IPS DF 4.7 (cell line): ENCODE measurements at regions not wholly inside any gene's neighbourhood (a gene's known extent, or its start where the extent isn't known, plus 50 kb on each side); places are given as distances from the start of the nearest gene placed in this dataset.
A peak's percentile ranks its signal among the peaks of the same experiment; 100 is the strongest.
"Not testable (repeated sequence)": the region's sequence is repeated elsewhere in the genome, so short reads cannot be mapped to it uniquely, and the experiment has no call there.

ENCODE experiments used
- DNase-seq: peaks from one replicate; pipeline ENCODE4 v3.0.0-alpha.2; 2013; ENCODE audit warnings: low spot score; ENCODE audit errors: extremely low read depth

DNA sequence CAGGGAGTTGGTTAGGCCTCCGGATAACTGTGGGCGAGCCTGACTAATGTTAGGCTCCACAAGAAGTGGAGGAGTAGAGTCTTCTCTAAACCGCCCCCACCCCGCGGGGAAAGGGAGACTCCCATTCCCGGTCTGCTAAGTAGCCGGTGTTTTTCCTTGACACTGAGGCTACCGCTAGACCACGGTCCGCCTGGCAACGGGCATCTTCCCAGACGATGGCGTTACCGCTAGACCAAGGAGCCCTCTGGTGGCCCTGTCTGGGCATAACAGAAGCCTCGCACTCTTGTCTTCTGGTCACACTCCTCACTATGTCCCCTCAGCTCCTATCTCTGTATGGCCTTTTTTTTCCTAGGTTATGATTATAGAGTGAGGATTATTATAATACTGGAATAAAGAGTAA lies 1410.7 kb downstream of the UQCRFS1 start:
- DNase-seq = not testable (repeated sequence)

DNA sequence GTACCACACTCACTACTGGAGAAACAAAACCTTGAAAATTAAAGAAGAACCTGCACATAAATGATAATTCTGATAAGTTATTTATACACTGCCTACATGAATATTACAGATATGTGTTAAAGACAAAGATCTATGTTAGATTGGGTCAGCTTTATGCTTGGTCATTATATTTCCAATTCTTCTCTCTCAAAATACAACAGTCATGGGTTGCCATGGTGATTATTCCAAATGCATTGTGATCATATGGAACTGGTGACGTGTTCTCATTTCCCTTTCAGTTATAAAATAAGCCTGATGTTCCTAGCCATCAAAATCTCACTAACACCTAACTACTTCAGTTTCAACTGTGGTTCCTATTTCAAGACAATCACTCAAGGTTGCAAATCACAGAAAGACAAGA lies 1416.4 kb downstream of the UQCRFS1 start:
- no peak for DNase-seq

DNA sequence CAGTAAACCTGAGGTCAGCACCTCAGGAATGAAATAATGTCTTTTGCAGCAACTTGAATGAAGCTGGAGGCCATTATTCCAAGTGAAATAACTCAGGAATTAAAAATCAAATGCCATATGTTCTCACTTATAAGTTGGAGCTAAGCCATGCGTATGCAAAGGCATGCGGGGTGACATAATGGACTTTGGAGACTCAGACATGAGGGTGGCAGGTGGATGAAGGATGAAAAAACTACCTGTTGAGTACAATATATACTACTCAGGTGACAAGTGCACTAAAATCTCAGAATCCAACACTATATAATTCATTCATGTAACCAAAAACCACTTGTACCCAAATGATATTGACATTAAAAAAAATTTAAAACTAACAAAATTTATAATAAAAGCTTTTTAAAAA lies 1416.9 kb downstream of the UQCRFS1 start:
- no peak for DNase-seq

DNA sequence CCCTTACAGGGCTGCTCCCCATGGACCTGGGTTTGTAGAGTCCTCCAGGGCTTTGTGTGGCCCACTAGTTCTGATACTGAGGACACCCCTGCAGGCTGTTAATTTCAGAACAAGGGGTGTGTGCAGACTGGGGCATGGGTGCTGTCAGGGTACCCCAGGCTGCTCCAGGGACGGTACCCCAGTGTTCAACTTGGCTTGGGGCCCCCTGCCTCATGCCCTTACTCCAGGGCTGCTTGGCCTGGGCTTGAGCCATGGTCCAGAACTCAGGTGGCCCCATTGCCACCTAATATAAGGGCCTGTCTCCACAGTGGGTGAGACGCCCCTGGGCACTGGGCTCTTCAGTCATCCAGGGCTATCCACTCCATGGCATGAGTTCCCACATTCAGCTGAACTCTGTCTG lies 1417.6 kb downstream of the UQCRFS1 start:
- no peak for DNase-seq

- no peak for DNase-seq
Observed at GRCh38 chr19:27794494-27795042, 1418.4 kb downstream of the UQCRFS1 start.

- peak; percentile 86 for DNase-seq
Observed at GRCh38 chr19:27793644-27794493, 1419.1 kb downstream of the UQCRFS1 start.

- peak; percentile 75 for DNase-seq
Observed at GRCh38 chr19:27793128-27793643, 1419.8 kb downstream of the UQCRFS1 start.

- DNase-seq = no peak
Observed at GRCh38 chr19:27792576-27793127, 1420.3 kb downstream of the UQCRFS1 start.

DNA sequence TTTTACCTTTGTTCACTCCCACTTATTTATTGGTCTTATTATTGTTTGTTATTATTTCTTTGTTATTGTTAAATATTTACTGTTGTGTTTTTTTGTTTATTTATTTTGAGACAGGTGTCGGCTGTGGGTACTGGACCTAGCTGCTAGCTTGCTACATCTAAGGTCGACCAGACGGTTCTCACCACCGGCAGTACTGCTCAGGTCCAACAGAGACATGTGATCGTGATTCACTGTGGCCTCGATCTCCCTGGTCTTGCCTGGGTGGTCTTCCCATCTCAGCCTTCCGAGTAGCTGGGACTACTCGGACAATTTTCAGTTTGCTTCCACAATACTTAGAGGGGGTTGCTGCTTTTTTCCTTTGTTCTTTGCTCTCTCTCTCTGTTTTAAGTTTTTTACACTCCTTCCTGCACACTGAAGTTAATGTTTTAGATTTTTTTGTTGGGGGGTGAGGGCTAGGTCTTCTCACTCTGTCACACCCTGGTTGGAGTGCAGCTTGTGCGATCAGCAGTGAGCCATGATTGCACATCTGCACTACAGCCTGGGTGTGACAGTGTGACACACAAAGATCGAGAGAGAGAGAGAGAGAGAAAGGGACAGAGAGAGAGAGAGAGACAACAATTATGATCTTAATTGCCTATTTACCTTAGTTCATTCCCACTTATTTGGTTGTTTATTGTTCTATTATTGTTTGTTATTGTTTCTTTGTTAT lies 1432.4 kb downstream of the UQCRFS1 start:
- DNase-seq = no peak

DNA sequence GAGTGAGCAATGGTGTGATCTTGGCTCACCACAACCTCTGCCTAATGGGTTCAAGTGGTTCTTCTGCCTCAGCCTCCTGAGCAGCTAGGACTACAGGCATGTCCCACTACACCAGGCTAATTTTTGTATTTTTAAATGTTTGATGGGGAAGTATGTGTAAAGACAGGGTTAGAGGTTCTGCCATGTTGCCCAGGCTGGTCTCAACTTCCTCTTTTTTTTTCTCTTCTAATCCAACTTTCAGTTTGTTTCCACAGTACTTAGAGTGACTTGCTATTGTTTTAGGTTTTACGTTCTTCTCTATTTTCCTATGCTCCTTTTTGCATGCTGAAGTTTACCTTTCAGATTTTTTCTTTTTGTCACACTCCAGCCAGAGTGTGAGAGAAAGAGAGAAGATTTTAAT lies 1433.0 kb downstream of the UQCRFS1 start:
- no peak for DNase-seq

DNA sequence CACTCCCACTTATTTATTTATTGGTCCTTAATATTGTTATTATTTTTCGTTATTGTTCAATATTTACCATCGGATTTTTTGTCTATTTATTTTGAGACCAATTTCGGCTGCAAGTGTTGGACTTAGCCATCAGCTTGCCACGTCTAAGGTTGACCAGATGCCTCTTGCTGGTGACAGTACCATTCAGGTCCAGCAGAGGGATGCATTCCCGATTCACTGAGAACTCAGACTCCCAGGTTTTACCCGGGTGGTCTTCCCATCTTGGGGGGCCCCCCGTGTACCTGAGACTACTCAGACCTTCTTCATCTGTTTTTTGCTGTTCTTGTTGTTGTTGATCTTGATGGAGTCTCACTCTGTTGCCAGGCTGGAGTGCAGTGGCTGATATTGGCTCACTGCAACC lies 1435.2 kb downstream of the UQCRFS1 start:
- no peak for DNase-seq

- no peak for DNase-seq
Observed at GRCh38 chr19:27777242-27777641, 1435.7 kb downstream of the UQCRFS1 start.

DNA sequence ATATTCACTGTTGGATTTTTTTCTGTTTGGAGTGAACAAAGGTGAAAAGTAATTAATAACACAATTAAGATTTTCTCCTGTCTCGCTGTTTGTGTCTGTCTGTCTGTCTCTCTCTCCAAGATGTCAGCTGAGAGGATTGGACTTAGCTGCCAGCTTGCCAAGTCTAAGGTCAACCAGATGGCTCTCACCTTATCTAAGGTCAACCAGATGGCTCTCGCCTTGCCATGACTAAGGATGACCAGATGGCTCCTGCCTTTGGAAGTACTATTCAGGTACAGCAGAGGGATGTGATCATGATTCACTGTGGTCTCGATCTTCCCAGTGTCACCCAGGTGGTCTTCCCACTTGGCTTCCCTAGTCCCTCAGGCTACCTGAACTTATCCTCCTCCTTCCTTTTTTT lies 1436.4 kb downstream of the UQCRFS1 start:
- DNase-seq = no peak

DNA sequence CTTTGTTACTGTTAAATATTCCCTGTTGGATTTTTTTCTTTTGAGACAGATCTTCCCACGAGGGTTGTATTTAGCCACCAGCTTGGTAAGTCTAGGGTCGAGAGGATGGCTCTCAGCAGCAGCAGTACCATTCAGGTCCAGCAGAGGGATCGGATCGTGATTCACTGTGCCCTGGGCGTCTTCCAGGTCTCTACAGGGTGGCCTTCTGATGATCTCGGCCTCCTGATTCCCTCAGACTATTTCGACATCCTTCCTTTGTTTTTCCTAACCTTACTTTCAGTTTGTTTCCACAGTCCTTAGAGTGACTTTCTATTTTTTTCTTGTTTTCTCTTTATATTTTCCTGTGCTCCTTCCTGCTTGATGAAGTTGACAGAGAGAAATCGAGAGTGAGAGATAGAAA lies 1436.9 kb downstream of the UQCRFS1 start:
- DNase-seq = peak; percentile 53

DNA sequence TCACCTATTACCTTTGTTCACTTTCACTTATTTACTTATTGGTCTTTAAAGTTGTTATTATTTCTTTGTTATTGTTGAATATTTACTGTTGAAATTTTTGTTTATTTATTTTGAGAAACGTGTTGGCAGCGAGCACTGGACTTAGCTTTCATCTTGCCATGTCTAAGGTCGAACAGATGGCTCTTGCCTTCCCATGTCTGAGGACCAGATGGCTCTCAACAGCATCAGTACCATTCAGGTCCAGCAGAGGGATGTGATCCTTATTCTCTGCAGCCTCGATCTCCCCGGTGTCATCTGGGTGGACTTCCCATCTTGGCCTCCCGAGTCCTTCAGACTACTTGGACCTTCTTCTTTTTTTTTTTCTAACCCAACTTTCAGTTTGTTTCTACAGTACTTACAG lies 1437.6 kb downstream of the UQCRFS1 start:
- DNase-seq = no peak

DNA sequence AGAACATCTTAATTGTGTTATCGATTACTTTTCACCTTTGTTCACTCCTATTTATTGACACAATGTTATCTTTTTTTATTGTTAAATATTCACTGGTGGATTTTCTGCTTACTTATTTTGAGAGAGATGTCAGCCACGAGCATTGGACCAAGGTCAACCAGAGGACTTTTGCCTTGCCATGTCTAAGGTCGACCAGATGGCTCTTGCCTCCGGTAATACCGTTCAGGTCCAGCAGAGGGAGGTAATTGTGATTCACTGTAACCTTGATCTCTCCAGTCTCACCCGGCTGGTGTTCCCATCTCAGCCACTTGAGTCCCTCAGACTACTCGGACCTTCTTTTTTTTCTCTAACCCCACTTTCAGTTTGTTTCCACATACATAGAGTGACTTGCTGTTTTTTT lies 1438.1 kb downstream of the UQCRFS1 start:
- peak; percentile 38 for DNase-seq

- DNase-seq = peak; percentile 14
Observed at GRCh38 chr19:27774337-27774736, 1438.6 kb downstream of the UQCRFS1 start.

GRCh38 chr19:27773318-27774094 lies 1439.4 kb downstream of the UQCRFS1 start:
- DNase-seq = no peak

DNA sequence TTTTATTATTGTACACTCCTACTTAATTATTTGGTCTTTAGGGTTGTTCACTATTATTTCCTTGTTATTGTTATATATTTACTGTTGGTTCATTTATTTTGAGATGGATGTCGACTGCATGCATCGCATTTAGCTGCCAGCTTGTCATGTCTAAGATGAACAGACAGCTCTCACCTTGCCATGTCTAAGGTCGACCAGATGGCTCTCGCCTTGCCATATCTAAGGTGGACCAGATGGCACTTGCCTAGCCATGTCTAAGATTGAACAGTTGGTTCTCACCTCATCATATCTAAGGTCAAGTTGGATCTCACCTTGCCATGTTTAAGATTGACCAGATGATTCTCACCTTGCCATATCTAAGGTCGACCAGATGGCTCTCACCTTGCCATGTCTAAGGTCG lies 1440.9 kb downstream of the UQCRFS1 start:
- no peak for DNase-seq

- no peak for DNase-seq
Observed at GRCh38 chr19:27770095-27770494, 1442.9 kb downstream of the UQCRFS1 start.

- DNase-seq = no peak
Observed at GRCh38 chr19:27767234-27767633, 1445.7 kb downstream of the UQCRFS1 start.
